OCI-LY1 (cell line): ENCODE measurements at regions not wholly inside any gene's neighbourhood (a gene's known extent, or its start where the extent isn't known, plus 50 kb on each side); places are given as distances from the start of the nearest gene placed in this dataset.

Experiments used
- CTCF ChIP-seq: fragments of 200-600 bp; sonication (generic), shearing (Covaris generic); IDR thresholded peaks from 2 replicates; pipeline ENCODE4 v1.5.1; 2017; ENCODE audit warnings: mild to moderate bottlenecking, antibody characterized with exemption, low read length, moderate library complexity, mixed read lengths
- EZH2 ChIP-seq: fragments of 200-600 bp; sonication (generic), shearing (Covaris generic); IDR thresholded peaks from 2 replicates; pipeline ENCODE4 v1.8.0; 2017; ENCODE audit warnings: borderline replicate concordance, mixed run types, mild to moderate bottlenecking, antibody characterized with exemption, low read length, moderate library complexity, mixed read lengths

- TF ChIP-seq CTCF (no peak), EZH2 (no peak)
These were observed 881.0 kb upstream of the CNTNAP5 start for GRCh38 chr2:123144082-123144481.
